Loucy (cell line): ENCODE measurements at regions not wholly inside any gene's neighbourhood (a gene's known extent, or its start where the extent isn't known, plus 50 kb on each side); places are given as distances from the start of the nearest gene placed in this dataset.

Experiments
- CTCF ChIP-seq: fragments of 200-600 bp; sonication (generic); conservative IDR thresholded peaks from 2 replicates; pipeline ENCODE4 v1.5.1; 2014; ENCODE audit warnings: mild to moderate bottlenecking, antibody characterized with exemption, low read length
- EZH2phosphoT487 ChIP-seq: fragments of 200-600 bp; IDR thresholded peaks from 2 replicates; pipeline ENCODE4 v1.6.1; 2018; ENCODE audit warnings: antibody characterized with exemption, mild to moderate bottlenecking, moderate library complexity, borderline replicate concordance

DNA sequence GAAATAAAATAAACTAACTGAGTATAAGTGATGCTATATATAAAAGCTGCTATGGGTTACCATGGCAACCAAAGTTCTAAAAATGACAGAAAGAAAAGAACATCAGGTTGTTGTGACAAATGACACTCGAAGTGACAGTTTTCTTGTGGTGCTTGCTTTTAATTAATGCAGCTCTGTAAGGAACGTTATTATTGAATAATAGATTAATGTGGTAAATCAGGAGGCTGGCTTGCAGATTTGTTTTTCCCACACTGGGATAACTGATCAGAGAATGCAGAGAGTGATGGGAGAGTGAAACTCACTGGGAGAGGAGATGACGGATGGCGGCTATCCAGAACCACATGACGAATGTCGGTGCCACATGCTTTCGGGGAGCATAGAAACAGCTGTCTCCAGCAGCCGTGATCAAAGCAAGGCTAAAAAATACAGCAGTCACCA is 207.0 kb upstream of the ATP10A start:
- TF ChIP-seq CTCF (no peak), EZH2phosphoT487 (no peak)
